Breast epithelium (tissue), 3 donors: ENCODE measurements at regions not wholly inside any gene's neighbourhood (a gene's known extent, or its start where the extent isn't known, plus 50 kb on each side); places are given as distances from the start of the nearest gene placed in this dataset.
"Not testable (repeated sequence)": the region's sequence is repeated elsewhere in the genome, so short reads cannot be mapped to it uniquely, and the experiment has no call there.

Experiments
- CTCF ChIP-seq, 3 donors: fragments of 450-650 bp; IDR thresholded peaks; one replicate each; pipeline ENCODE4 v1.5.1; 2016 to 2017; ENCODE audit warnings: antibody characterized with exemption in 3 of 3, mild to moderate bottlenecking in 3 of 3, moderate library complexity in 3 of 3
- POLR2AphosphoS5 ChIP-seq, 3 donors: sonication (generic); formaldehyde crosslinking; IDR thresholded peaks; one replicate each; pipeline ENCODE4 v1.6.1; 2017; ENCODE audit warnings: antibody characterized with exemption in 3 of 3

GRCh38 chr9:39828457-39828856 is 473.0 kb downstream of the SPATA31A1 start:
- not testable (repeated sequence) for TF ChIP-seq CTCF, POLR2AphosphoS5 (IDR thresholded peaks at IDR 0.05)
